GM23248 (cell line): ENCODE measurements at regions not wholly inside any gene's neighbourhood (a gene's known extent, or its start where the extent isn't known, plus 50 kb on each side); places are given as distances from the start of the nearest gene placed in this dataset.

ENCODE experiments used
- DNase-seq: peaks from one replicate; pipeline ENCODE4 v3.0.0-alpha.2; 2015
- H2AFZ ChIP-seq: fragments of 200-600 bp; sonication (generic); 2 replicates; pipeline ENCODE4 v1.6.1; 2016; ENCODE audit warnings: antibody characterized with exemption
- H3F3A ChIP-seq: fragments of 200-600 bp; sonication (generic); 2 replicates; pipeline ENCODE4 v1.6.1; 2016; ENCODE audit warnings: mild to moderate bottlenecking, antibody characterized with exemption, mixed run types; ENCODE audit not compliant: insufficient read depth
- H3K27ac ChIP-seq: fragments of 200-600 bp; sonication (generic); 2 replicates; pipeline ENCODE4 v1.5.1; 2016; ENCODE audit warnings: mild to moderate bottlenecking
- H3K27me3 ChIP-seq: fragments of 200-600 bp; sonication (generic); replicated peaks from 2 replicates; pipeline ENCODE4 v1.6.1; 2016; ENCODE audit warnings: mild to moderate bottlenecking; ENCODE audit not compliant: insufficient read depth
- H3K36me3 ChIP-seq: fragments of 200-600 bp; sonication (generic); 2 replicates; pipeline ENCODE4 v1.6.1; 2016; ENCODE audit warnings: low read depth, mild to moderate bottlenecking
- H3K4me1 ChIP-seq: fragments of 200-600 bp; sonication (generic); 2 replicates; pipeline ENCODE4 v1.6.1; 2016; ENCODE audit warnings: mild to moderate bottlenecking; ENCODE audit not compliant: insufficient read depth
- H3K4me2 ChIP-seq: fragments of 200-600 bp; sonication (generic); one replicate; pipeline ENCODE4 v1.6.1; 2016; ENCODE audit warnings: mild to moderate bottlenecking; ENCODE audit not compliant: unreplicated experiment
- H3K4me3 ChIP-seq: fragments of 200-600 bp; sonication (generic); 2 replicates; pipeline ENCODE4 v1.5.1; 2016; ENCODE audit warnings: mild to moderate bottlenecking
- H3K79me2 ChIP-seq: fragments of 200-600 bp; sonication (generic); 2 replicates; pipeline ENCODE4 v1.6.1; 2016; ENCODE audit warnings: mild to moderate bottlenecking; ENCODE audit not compliant: insufficient read depth
- H3K9ac ChIP-seq: fragments of 200-600 bp; sonication (generic); 2 replicates; pipeline ENCODE4 v1.6.1; 2016; ENCODE audit warnings: mild to moderate bottlenecking
- H3K9me2 ChIP-seq: fragments of 200-600 bp; sonication (generic); 2 replicates; pipeline ENCODE4 v1.6.1; 2016; ENCODE audit warnings: mixed run types, mild to moderate bottlenecking, moderate library complexity; ENCODE audit not compliant: insufficient read depth
- H3K9me3 ChIP-seq: fragments of 200-600 bp; sonication (generic); one replicate; pipeline ENCODE4 v1.6.1; 2017; ENCODE audit warnings: low read depth
- H4K20me1 ChIP-seq: fragments of 200-600 bp; sonication (generic); 2 replicates; pipeline ENCODE4 v1.6.0; 2016; ENCODE audit not compliant: insufficient read depth
- EZH2 ChIP-seq: fragments of 200-600 bp; sonication (generic); IDR thresholded peaks from 2 replicates; pipeline ENCODE4 v1.6.1; 2018; ENCODE audit warnings: antibody characterized with exemption, mild to moderate bottlenecking; ENCODE audit not compliant: insufficient read depth, poor library complexity, severe bottlenecking
- EZH2phosphoT487 ChIP-seq: fragments of 200-600 bp; sonication (generic); IDR thresholded peaks from 2 replicates; pipeline ENCODE4 v1.6.1; 2018; ENCODE audit warnings: antibody characterized with exemption, moderate library complexity, mild to moderate bottlenecking, low read depth; ENCODE audit not compliant: insufficient read depth
- WGBS, 2 experiments: methylation state at CpG; one replicate each; pipeline ENCODE4 v1.1.6; 2015 to 2017; ENCODE audit warnings: low lambda C conversion rate in 2 of 2, low coverage in 1 of 2; ENCODE audit errors: missing lambda C conversion rate in 2 of 2; 5-methylcytosine and 5-hydroxymethylcytosine counted together
- in situ Hi-C: fragments of 300-500 bp; cut with MboI; formaldehyde crosslinking; loops from 2 replicates; pipeline ENCODE4 v1.15.0; 2020

GRCh38 chr13:83508771-83509301 is 373.4 kb downstream of the SLITRK1 start:
- H3K4me3 ChIP-seq = no peak overlapping the region
- in situ Hi-C loops = no loop called here

GRCh38 chr13:83503424-83503823 is 378.9 kb downstream of the SLITRK1 start:
- Histone ChIP-seq H3F3A (no peaks in the 10 kb centered on the region; the same call in 1 of the 2 replicates), H3K9me2 (no peaks in the 10 kb centered on the region), H3K79me2 (no peaks in the 10 kb centered on the region), H2AFZ (no peak overlapping the region), H3K36me3 (no peaks in the 10 kb centered on the region), H3K9me3 (no peaks in the 10 kb centered on the region), H3K27me3 (no peaks in the 10 kb centered on the region), H3K4me3 (no peak overlapping the region), H3K4me2 (no peak overlapping the region), H3K9ac (no peak overlapping the region), H4K20me1 (no peaks in the 10 kb centered on the region), H3K27ac (no peak overlapping the region), H3K4me1 (peaks cover 21% of the 10 kb centered on the region)
- DNase-seq = peak; percentile 73
- 6 to 7% methylated on average over 1 of the region's 1 CpG for WGBS, 2 experiments
- in situ Hi-C loops = no loop called here
- TF ChIP-seq EZH2phosphoT487 (no peak), EZH2 (no peak)

More at GRCh38 chr13:83508771-83509301, 373.4 kb downstream of the SLITRK1 start:
- no peaks in the 10 kb centered on the region for H3K4me1 ChIP-seq
- TF ChIP-seq EZH2phosphoT487 (no peak), EZH2 (no peak)
- no peak overlapping the region for H3K9ac ChIP-seq
- no peaks in the 10 kb centered on the region for H3K9me2 ChIP-seq
- 3 to 6% methylated on average over 1 of the region's 1 CpG for WGBS, 2 experiments
- H3K36me3 ChIP-seq = no peaks in the 10 kb centered on the region
- H3F3A ChIP-seq = no peaks in the 10 kb centered on the region
- no peaks in the 10 kb centered on the region for H3K27me3 ChIP-seq
- H4K20me1 ChIP-seq = no peaks in the 10 kb centered on the region
- no peaks in the 10 kb centered on the region for H3K9me3 ChIP-seq
- H3K27ac ChIP-seq = no peak overlapping the region
- DNase-seq = no peak
- H3K4me2 ChIP-seq = no peak overlapping the region
- no peaks in the 10 kb centered on the region for H3K79me2 ChIP-seq
- H2AFZ ChIP-seq = no peak overlapping the region

GRCh38 chr13:83499286-83499685 is 383.0 kb downstream of the SLITRK1 start:
- Histone ChIP-seq H3K4me2 (no peak overlapping the region), H3K27me3 (no peaks in the 10 kb centered on the region), H4K20me1 (no peaks in the 10 kb centered on the region), H3K9me3 (no peaks in the 10 kb centered on the region), H3K4me3 (no peak overlapping the region), H3K36me3 (no peaks in the 10 kb centered on the region), H3K9ac (no peak overlapping the region), H3K4me1 (peaks cover 24% of the 10 kb centered on the region), H3K9me2 (no peaks in the 10 kb centered on the region), H3F3A (no peaks in the 10 kb centered on the region; the same call in 1 of the 2 replicates), H3K27ac (no peak overlapping the region), H2AFZ (no peak overlapping the region), H3K79me2 (no peaks in the 10 kb centered on the region)
- TF ChIP-seq EZH2phosphoT487 = no peak
- TF ChIP-seq EZH2 = no peak
- in situ Hi-C loops = no loop called here
- DNase-seq = peak; percentile 21

- H3K4me2 ChIP-seq = no peak overlapping the region
- no peaks in the 10 kb centered on the region for H3K36me3 ChIP-seq
- H3K27ac ChIP-seq = no peak overlapping the region
- H3K9ac ChIP-seq = no peak overlapping the region
- H2AFZ ChIP-seq = no peak overlapping the region
- in situ Hi-C loops = no loop called here
- no peaks in the 10 kb centered on the region for H3K9me2 ChIP-seq
- no peaks in the 10 kb centered on the region for H3K79me2 ChIP-seq
- H3K9me3 ChIP-seq = no peaks in the 10 kb centered on the region
- DNase-seq = peak; percentile 66
- TF ChIP-seq EZH2 (no peak), EZH2phosphoT487 (no peak)
- H3K4me3 ChIP-seq = no peak overlapping the region
- no peaks in the 10 kb centered on the region; the same call in 1 of the 2 replicates for H3F3A ChIP-seq
- H3K27me3 ChIP-seq = no peaks in the 10 kb centered on the region
- H3K4me1 ChIP-seq = peaks cover 24% of the 10 kb centered on the region
- H4K20me1 ChIP-seq = no peaks in the 10 kb centered on the region
- 34 to 40% methylated on average over 2 of the region's 2 CpGs for WGBS, 2 experiments
Measured at GRCh38 chr13:83498481-83499190, 383.6 kb downstream of the SLITRK1 start.
